ENCODE measurements at regions not wholly inside any gene's neighbourhood (a gene's known extent, or its start where the extent isn't known, plus 50 kb on each side); places are given as distances from the start of the nearest gene placed in this dataset.

DNA sequence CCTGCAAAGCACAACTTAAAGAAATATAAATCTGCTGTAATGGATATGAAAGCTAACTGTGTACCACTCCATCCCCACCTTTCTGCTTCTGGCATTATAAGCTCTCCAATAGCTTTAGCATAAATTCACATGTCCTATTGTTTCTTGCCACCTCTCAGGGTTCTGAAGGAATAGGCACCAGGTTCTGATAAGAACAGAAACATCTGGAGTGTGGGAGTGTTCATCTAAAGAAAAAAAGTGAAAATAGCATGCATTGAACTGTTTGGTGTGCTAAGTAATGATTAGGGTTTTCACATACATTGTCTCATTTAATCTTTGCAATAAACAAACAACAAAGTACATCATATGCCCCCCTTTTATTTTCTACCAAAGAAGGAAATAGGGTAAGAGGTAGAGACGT, 72.3 kb downstream of the FAM76B start:
- no peaks in the 10 kb centered on the region for H3K36me3 Mint-ChIP-seq (ENCODE audit: insufficient read depth)
- ATAC-seq (no peak), DNase-seq (no peak)
- no peak overlapping the region for H3K4me3 Mint-ChIP-seq
- H3K9me3 Mint-ChIP-seq, result no peaks in the 10 kb centered on the region
- H3K4me1 Mint-ChIP-seq (ENCODE audit: low read depth), result peaks cover 50% of the 10 kb centered on the region
- peaks cover 1% of the 10 kb centered on the region for H3K27me3 Mint-ChIP-seq (ENCODE audit: low read depth)

DNA sequence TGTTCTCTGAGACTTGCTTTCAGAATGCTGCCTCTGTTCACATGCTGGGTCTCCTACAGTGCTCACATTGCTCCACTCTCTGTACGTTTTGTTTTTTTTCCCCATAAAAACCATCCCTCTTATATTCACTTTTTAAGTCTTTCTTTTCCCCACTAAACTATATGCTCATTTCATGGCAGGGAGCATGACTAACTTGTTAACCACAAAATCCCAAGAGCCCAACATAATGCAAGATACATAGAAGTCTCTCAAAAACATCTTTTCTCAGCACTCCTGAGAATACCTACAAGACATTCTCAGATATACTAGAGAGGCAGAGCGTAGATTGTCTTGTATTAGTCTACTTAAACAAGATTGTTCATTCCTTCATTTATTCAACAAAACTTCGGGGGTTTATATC, 73.3 kb downstream of the FAM76B start:
- no peak for ATAC-seq
- H3K4me3 Mint-ChIP-seq, result no peak overlapping the region

GRCh38 chr11:95715777-95716241, 73.8 kb downstream of the FAM76B start:
- ATAC-seq (peak; percentile 80 to 83), DNase-seq (peak; percentile 34)
- Mint-ChIP-seq H3K4me1 (ENCODE audit: low read depth) (peaks cover 59% of the 10 kb centered on the region), H3K36me3 (ENCODE audit: insufficient read depth) (no peaks in the 10 kb centered on the region), H3K9me3 (no peaks in the 10 kb centered on the region), H3K4me3 (no peak overlapping the region), H3K27me3 (ENCODE audit: low read depth) (peaks cover 1% of the 10 kb centered on the region)

More for the DNA sequence above, 73.3 kb downstream of the FAM76B start:
- DNase-seq, result no peak
- Mint-ChIP-seq H3K4me1 (ENCODE audit: low read depth) (peaks cover 58% of the 10 kb centered on the region), H3K27me3 (ENCODE audit: low read depth) (peaks cover 1% of the 10 kb centered on the region), H3K9me3 (no peaks in the 10 kb centered on the region), H3K36me3 (ENCODE audit: insufficient read depth) (no peaks in the 10 kb centered on the region)

- Mint-ChIP-seq H3K27me3 (ENCODE audit: low read depth) (peaks cover 1% of the 10 kb centered on the region), H3K9me3 (no peaks in the 10 kb centered on the region), H3K36me3 (ENCODE audit: insufficient read depth) (no peaks in the 10 kb centered on the region), H3K4me1 (ENCODE audit: low read depth) (peaks cover 52% of the 10 kb centered on the region), H3K4me3 (no peak overlapping the region)
- DNase-seq, result no peak
- no peak for ATAC-seq
These were observed 74.5 kb downstream of the FAM76B start for GRCh38 chr11:95714843-95715776.

GRCh38 chr11:95713428-95713827, 76.2 kb downstream of the FAM76B start:
- DNase-seq (no peak), ATAC-seq (no peak)
- no peaks in the 10 kb centered on the region for H3K36me3 Mint-ChIP-seq (ENCODE audit: insufficient read depth)
- H3K4me3 Mint-ChIP-seq, result no peak overlapping the region
- peaks cover 1% of the 10 kb centered on the region for H3K27me3 Mint-ChIP-seq (ENCODE audit: low read depth)
- no peaks in the 10 kb centered on the region for H3K9me3 Mint-ChIP-seq
- peaks cover 42% of the 10 kb centered on the region for H3K4me1 Mint-ChIP-seq (ENCODE audit: low read depth)

GRCh38 chr11:95711945-95712221, 77.7 kb downstream of the FAM76B start:
- ATAC-seq, result peak; percentile 24 to 31
- H3K4me3 Mint-ChIP-seq, result no peak overlapping the region
- H3K36me3 Mint-ChIP-seq (ENCODE audit: insufficient read depth), result no peaks in the 10 kb centered on the region
- no peaks in the 10 kb centered on the region for H3K9me3 Mint-ChIP-seq
- peaks cover 1% of the 10 kb centered on the region for H3K27me3 Mint-ChIP-seq (ENCODE audit: low read depth)
- peaks cover 35% of the 10 kb centered on the region for H3K4me1 Mint-ChIP-seq (ENCODE audit: low read depth)
- DNase-seq, result no peak

GRCh38 chr11:95711162-95711944, 78.2 kb downstream of the FAM76B start:
- ATAC-seq (peak in 1 of 2 donors; percentile 38), DNase-seq (no peak)
- no peaks in the 10 kb centered on the region for H3K36me3 Mint-ChIP-seq (ENCODE audit: insufficient read depth)
- peaks cover 1% of the 10 kb centered on the region for H3K27me3 Mint-ChIP-seq (ENCODE audit: low read depth)
- no peak overlapping the region for H3K4me3 Mint-ChIP-seq
- no peaks in the 10 kb centered on the region for H3K9me3 Mint-ChIP-seq
- H3K4me1 Mint-ChIP-seq (ENCODE audit: low read depth), result peaks cover 34% of the 10 kb centered on the region

- Mint-ChIP-seq H3K36me3 (ENCODE audit: insufficient read depth) (no peaks in the 10 kb centered on the region), H3K4me3 (no peak overlapping the region), H3K27me3 (ENCODE audit: low read depth) (peaks cover 1% of the 10 kb centered on the region), H3K9me3 (no peaks in the 10 kb centered on the region), H3K4me1 (ENCODE audit: low read depth) (peaks cover 17% of the 10 kb centered on the region)
- no peak for DNase-seq
- ATAC-seq, result no peak
These were observed 80.9 kb downstream of the FAM76B start for GRCh38 chr11:95708681-95709080.

DNA sequence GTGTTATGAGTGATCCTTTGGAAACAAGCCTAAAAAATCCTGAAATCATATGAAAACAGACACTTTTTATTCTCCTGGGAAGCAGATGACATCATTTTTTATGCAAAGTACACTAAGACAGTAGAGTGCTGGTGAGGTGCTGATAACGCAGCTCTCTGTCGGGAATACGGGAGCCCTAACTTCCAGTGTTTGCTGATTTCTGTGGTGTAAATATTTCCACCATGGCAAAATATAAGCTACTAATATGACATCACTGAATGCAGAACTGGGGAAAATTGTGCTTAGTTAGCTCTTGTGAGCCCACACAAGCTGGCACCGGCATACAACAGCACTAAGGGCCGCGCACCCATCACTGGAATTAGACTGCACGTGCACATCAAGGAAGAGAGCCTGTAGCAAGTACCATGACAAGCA, 82.6 kb downstream of the FAM76B start:
- H3K9me3 Mint-ChIP-seq, result no peaks in the 10 kb centered on the region
- H3K36me3 Mint-ChIP-seq (ENCODE audit: insufficient read depth), result no peaks in the 10 kb centered on the region
- H3K4me1 Mint-ChIP-seq (ENCODE audit: low read depth), result peaks cover 11% of the 10 kb centered on the region
- no peak overlapping the region for H3K4me3 Mint-ChIP-seq
- ATAC-seq, result no peak
- no peak for DNase-seq
- H3K27me3 Mint-ChIP-seq (ENCODE audit: low read depth), result no peaks in the 10 kb centered on the region

GRCh38 chr11:95705485-95706124, 84.0 kb downstream of the FAM76B start:
- ATAC-seq (peak; percentile 84 to 86), DNase-seq (peak; percentile 84)
- Mint-ChIP-seq H3K9me3 (no peaks in the 10 kb centered on the region), H3K4me1 (ENCODE audit: low read depth) (peaks cover 9% of the 10 kb centered on the region), H3K4me3 (no peak overlapping the region), H3K36me3 (ENCODE audit: insufficient read depth) (no peaks in the 10 kb centered on the region), H3K27me3 (ENCODE audit: low read depth) (no peaks in the 10 kb centered on the region)

- Mint-ChIP-seq H3K27me3 (ENCODE audit: low read depth) (no peaks in the 10 kb centered on the region), H3K9me3 (no peaks in the 10 kb centered on the region), H3K36me3 (ENCODE audit: insufficient read depth) (no peaks in the 10 kb centered on the region), H3K4me3 (no peak overlapping the region), H3K4me1 (ENCODE audit: low read depth) (peaks cover 17% of the 10 kb centered on the region)
- no peak for ATAC-seq
- no peak for DNase-seq
These were observed 84.7 kb downstream of the FAM76B start for GRCh38 chr11:95704865-95705264.

GRCh38 chr11:95703049-95703448, 86.5 kb downstream of the FAM76B start:
- ATAC-seq (peak in 1 of 2 donors; percentile 10), DNase-seq (no peak)
- H3K27me3 Mint-ChIP-seq (ENCODE audit: low read depth), result no peaks in the 10 kb centered on the region
- H3K4me1 Mint-ChIP-seq (ENCODE audit: low read depth), result peaks cover 34% of the 10 kb centered on the region
- H3K36me3 Mint-ChIP-seq (ENCODE audit: insufficient read depth), result no peaks in the 10 kb centered on the region
- H3K9me3 Mint-ChIP-seq, result no peaks in the 10 kb centered on the region
- H3K4me3 Mint-ChIP-seq, result no peak overlapping the region

GRCh38 chr11:95702526-95702925, 87.1 kb downstream of the FAM76B start:
- ATAC-seq, result no peak
- DNase-seq, result no peak
- Mint-ChIP-seq H3K4me3 (no peak overlapping the region), H3K4me1 (ENCODE audit: low read depth) (peaks cover 39% of the 10 kb centered on the region), H3K27me3 (ENCODE audit: low read depth) (no peaks in the 10 kb centered on the region), H3K9me3 (no peaks in the 10 kb centered on the region), H3K36me3 (ENCODE audit: insufficient read depth) (no peaks in the 10 kb centered on the region)

GRCh38 chr11:95700471-95700817, 89.1 kb downstream of the FAM76B start:
- Mint-ChIP-seq H3K4me1 (ENCODE audit: low read depth) (peaks cover 54% of the 10 kb centered on the region), H3K27me3 (ENCODE audit: low read depth) (no peaks in the 10 kb centered on the region), H3K36me3 (ENCODE audit: insufficient read depth) (peaks cover 1% of the 10 kb centered on the region), H3K4me3 (peak overlapping the region; percentile 58), H3K9me3 (no peaks in the 10 kb centered on the region)
- DNase-seq, result no peak
- peak; percentile 47 to 51 for ATAC-seq

Measured in activated T-cell treated with anti-CD3 and anti-CD28 coated beads, Interleukin-2, amount 50 U/mL, for 4 hours (primary cell).